Mesodermal cell (in vitro differentiated cells): ENCODE measurements at regions not wholly inside any gene's neighbourhood (a gene's known extent, or its start where the extent isn't known, plus 50 kb on each side); places are given as distances from the start of the nearest gene placed in this dataset.

Source experiments
- H3K27ac ChIP-seq: 2 replicates; pipeline ENCODE4 v1.7.0; 2013; ENCODE audit warnings: mild to moderate bottlenecking, low read depth, low read length, moderate library complexity; ENCODE audit not compliant: severe bottlenecking
- H3K36me3 ChIP-seq: 2 replicates; pipeline ENCODE4 v1.7.1; 2013; ENCODE audit warnings: mild to moderate bottlenecking, low read length, moderate library complexity; ENCODE audit not compliant: control insufficient read depth, insufficient read depth
- H3K4me1 ChIP-seq: one replicate; pipeline ENCODE4 v1.7.1; 2013; ENCODE audit warnings: mild to moderate bottlenecking, low read length; ENCODE audit not compliant: insufficient read depth, control insufficient read depth, poor library complexity, severe bottlenecking
- H3K4me3 ChIP-seq: 2 replicates; pipeline ENCODE4 v1.7.0; 2013; ENCODE audit warnings: low read length, control low read depth, mild to moderate bottlenecking; ENCODE audit not compliant: insufficient read depth, poor library complexity, severe bottlenecking; ENCODE audit errors: extremely low read depth
- H3K9me3 ChIP-seq: 2 replicates; pipeline ENCODE4 v1.7.1; 2013; ENCODE audit warnings: mild to moderate bottlenecking, low read length, moderate library complexity; ENCODE audit not compliant: control insufficient read depth
- WGBS, 2 experiments: methylation state at CpG; one replicate each; pipeline ENCODE4 v1.1.5; 2013; ENCODE audit warnings: missing lambda C conversion rate in 2 of 2; ENCODE audit not compliant: insufficient coverage in 2 of 2; 5-methylcytosine and 5-hydroxymethylcytosine counted together

DNA sequence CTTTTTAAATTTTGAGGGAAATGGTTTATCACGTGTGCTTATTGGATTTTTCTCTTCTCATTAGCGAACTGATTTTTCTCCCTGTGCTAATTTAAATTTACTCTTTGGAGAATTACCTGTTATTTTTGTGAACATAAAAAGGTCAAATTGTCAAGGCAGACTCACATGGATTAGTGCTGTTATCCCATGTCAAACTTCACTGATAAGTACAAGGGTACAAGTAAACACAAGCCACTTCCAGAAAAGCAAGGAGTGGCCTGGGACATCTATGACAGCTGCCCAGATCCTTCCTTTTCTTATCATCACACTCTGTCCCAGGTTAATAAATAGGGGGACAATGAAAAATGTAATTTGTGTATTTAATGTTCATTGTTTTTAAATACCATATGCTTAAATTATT, 901.2 kb downstream of the LTN1 start:
- no CpG with 5 or more reads among the region's 2 CpGs for WGBS, 2 experiments
- Histone ChIP-seq H3K9me3 (no peaks in the 10 kb centered on the region), H3K4me1 (peaks cover 8% of the 10 kb centered on the region), H3K27ac (no peak overlapping the region), H3K4me3 (no peak overlapping the region), H3K36me3 (no peaks in the 10 kb centered on the region)

DNA sequence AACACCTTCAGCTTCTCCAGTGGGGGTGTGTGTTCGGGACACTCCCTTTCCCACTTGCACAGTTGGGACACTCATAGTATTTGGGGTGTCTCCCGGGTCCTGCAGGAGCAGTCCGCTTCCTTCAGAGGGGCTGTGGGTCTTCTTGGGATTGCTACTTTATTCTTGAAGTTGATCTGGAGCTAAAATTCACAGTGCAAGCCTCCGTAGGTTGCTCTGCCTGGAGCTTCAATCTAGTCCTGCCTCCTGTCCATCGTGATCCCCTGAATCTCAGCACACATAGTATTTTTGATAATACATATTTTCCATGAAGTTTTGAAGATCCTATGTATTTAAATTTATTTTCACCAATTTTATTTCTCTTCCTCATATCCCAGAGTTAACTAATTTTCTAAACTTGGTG, 902.1 kb downstream of the LTN1 start:
- H3K9me3 ChIP-seq = no peaks in the 10 kb centered on the region
- no peak overlapping the region for H3K4me3 ChIP-seq
- 100% methylated on average over 1 of the region's 5 CpGs for WGBS, 2 experiments
- no peaks in the 10 kb centered on the region for H3K36me3 ChIP-seq
- H3K4me1 ChIP-seq = peaks cover 8% of the 10 kb centered on the region
- peak overlapping the region; percentile 67 for H3K27ac ChIP-seq

DNA sequence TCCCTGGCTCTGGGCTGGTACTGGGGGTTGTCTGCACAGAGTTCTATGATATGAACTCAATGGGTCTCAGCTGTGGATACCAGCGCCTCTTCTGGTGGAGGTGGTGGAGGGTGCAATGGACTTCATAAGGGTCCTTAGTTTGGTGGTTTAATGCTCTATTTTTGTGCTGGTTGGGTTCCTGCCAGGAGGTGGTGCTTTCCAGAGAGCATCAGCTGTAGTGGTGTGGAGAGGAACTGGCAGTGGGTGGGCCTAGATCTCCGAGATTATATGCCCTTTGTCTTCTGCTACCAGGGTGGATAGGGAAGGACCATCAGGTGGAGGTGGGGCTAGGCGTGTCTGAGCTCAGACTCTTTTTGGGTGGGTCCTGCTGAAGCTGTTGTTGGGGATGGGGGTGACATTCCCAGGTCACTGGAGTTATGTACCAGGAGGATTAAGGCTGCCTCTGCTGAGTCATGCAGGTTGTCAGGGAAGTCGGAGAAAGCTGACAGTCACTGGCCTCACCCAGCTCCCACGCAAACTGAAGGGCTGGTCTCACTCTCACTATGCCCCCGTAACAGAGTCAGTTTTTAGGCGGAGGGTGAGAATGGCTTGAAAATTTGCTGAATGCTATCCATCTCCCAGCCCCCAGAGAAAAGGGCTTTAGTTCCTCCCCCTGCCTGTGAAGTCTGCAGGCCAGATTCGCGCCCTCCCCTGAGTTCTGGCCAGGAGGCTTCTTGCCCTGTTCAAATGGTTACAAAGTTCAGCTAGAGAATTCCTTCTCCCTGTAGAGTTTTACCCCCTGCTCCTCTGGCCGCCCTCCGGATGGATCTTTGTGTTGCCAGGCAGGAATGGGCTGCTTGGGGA, 902.9 kb downstream of the LTN1 start:
- no peaks in the 10 kb centered on the region for H3K36me3 ChIP-seq
- H3K9me3 ChIP-seq = no peaks in the 10 kb centered on the region
- H3K4me1 ChIP-seq = peaks cover 8% of the 10 kb centered on the region
- peak overlapping the region; percentile 67 for H3K27ac ChIP-seq
- WGBS, 2 experiments = 70 to 74% methylated on average over 7 to 8 of the region's 11 CpGs
- H3K4me3 ChIP-seq = no peak overlapping the region

DNA sequence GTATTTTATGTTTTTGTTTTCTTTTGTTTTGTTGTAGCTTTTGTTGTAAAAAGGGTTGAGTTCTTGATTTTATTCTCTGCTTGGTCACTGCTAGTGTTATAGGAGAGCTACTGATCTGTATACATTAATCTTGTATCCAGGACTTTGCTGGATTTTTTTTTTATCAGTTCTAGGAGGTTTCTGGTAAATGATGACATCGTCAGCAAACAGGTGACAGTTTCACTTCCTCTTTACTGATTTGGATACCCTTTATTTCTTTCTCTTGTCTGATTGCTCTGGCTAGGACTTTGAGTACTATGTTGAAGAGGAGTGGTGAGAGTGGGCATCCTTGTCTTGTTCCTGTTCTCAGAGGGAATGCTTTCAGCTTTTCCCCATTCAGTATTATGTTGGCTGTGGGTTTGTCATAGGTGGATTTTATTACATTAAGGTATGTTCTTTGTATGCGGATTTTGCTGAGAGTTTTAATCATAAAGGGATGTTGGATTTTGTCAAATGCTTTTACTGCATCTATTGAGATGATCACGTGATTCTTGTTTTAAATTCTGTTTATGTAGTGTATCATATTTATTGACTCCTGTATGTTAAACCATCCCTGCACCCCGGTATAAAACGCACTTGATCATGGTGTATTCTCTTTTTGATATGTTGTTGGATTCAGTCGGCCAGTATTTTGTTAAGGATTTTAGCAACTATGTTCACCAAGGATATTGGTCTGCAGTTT, 905.7 kb downstream of the LTN1 start:
- Histone ChIP-seq H3K9me3 (no peaks in the 10 kb centered on the region), H3K27ac (no peak overlapping the region), H3K36me3 (no peaks in the 10 kb centered on the region), H3K4me1 (peaks cover 8% of the 10 kb centered on the region), H3K4me3 (no peak overlapping the region)
- WGBS, 2 experiments = 93 to 96% methylated on average over 4 of the region's 6 CpGs

DNA sequence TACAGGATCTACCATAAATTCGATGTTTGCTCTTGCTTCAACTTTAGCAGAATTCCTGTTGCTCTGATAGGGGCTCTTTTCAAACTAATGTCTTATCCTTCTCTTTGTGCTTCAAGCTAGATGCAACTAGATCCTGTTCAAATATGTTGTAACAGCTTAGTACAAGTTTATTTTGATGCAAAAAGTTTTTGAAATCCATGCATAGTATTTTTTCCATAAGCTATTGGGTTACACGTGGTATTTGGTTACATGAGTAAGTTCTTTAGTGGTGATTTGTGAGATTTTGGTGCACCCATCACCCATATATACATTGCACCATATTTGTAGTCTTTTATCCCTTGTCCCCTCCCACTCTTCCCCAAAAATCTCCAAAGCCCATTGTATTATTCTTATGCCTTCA, 907.7 kb downstream of the LTN1 start:
- no peak overlapping the region for H3K4me3 ChIP-seq
- no peak overlapping the region for H3K27ac ChIP-seq
- WGBS, 2 experiments = 64 to 92% methylated on average over 1 of the region's 2 CpGs
- H3K4me1 ChIP-seq = peaks cover 1% of the 10 kb centered on the region
- no peaks in the 10 kb centered on the region for H3K9me3 ChIP-seq
- no peaks in the 10 kb centered on the region for H3K36me3 ChIP-seq

DNA sequence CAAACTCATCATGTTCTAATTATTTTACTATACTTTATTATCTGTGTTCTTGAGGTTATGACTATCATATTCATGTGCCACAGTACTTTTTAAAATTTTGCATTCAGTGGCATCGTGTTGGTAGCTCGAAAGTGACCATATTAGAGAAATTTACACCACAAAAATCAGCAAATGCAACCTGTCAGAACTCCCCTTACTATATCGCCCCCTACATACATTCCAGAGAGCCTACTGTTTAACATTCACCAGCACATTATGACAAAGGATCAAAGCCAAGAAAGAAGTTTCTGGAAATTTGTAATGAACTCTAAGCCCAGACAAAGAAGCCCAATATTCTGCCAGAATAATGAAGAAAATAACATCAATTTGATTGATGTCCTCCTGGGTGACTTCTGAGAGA, 909.3 kb downstream of the LTN1 start:
- no peaks in the 10 kb centered on the region for H3K4me1 ChIP-seq
- no peak overlapping the region for H3K4me3 ChIP-seq
- H3K9me3 ChIP-seq = no peaks in the 10 kb centered on the region
- no peak overlapping the region for H3K27ac ChIP-seq
- no peaks in the 10 kb centered on the region for H3K36me3 ChIP-seq
- WGBS, 2 experiments = 80 to 100% methylated on average over 2 to 3 of the region's 3 CpGs

DNA sequence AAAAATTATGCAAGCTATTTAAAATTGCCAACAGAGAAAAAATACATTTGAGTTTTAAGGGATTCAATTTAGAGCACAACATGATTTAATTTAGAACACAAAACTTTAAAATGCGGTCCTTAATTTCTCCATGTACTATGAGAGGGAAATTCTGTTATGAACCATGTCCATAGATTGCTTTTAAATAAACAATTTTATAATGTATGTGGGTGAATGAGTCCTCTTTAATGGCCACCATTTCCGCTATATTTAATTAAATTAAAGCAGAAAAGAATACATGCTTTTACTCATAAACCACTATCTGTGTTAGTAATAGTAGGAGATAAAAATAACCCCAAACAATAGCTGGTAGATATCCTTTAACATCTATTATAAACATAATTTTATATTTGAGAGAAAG, 914.6 kb downstream of the LTN1 start:
- Histone ChIP-seq H3K9me3 (peaks cover under 1% of the 10 kb centered on the region), H3K4me3 (no peak overlapping the region), H3K4me1 (no peaks in the 10 kb centered on the region), H3K27ac (no peak overlapping the region), H3K36me3 (no peaks in the 10 kb centered on the region)
- WGBS, 2 experiments = no CpG with 5 or more reads among the region's 2 CpGs

DNA sequence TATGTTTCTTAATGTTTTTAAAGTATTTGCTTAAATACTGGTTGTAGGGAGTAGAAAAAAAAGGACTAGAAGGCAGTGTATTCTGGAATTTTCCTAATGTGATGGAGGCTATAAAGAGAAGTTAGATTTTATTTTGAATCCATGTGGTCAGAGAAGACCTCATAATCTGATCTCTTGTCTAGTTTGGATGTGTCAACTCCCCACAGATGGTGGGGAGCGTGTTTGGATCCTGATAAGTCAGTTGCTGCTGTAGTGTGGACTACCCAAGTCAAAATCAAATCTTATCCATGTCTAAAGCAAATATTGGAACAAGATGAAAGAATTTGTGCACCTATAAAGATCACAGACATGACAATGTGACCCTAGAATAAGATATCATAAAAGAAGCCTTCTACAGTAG, 918.0 kb downstream of the LTN1 start:
- H3K9me3 ChIP-seq = peaks cover 5% of the 10 kb centered on the region
- H3K27ac ChIP-seq = no peak overlapping the region
- H3K4me3 ChIP-seq = no peak overlapping the region
- WGBS, 2 experiments = no CpG with 5 or more reads among the region's 1 CpG
- no peaks in the 10 kb centered on the region for H3K4me1 ChIP-seq
- no peaks in the 10 kb centered on the region for H3K36me3 ChIP-seq

DNA sequence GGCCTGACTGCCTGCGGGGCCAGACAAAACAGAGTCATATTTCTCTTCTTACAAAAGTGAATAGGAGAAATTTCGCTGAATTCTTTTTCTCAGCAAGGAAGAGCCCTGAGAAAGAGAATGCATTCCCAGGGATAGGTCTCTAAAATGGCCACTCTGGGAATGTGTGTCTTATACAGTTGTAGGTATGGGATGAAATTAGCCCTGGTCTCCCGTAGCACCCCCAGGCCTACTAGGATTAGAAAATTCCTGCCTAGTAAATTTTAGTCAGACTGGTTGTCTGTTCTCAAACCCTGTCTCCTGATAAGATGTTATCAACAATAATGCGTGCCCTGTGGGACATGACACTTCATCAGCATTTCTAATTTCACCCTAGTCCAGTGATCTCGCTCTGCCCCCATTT, 920.1 kb downstream of the LTN1 start:
- H3K27ac ChIP-seq = no peak overlapping the region
- no peaks in the 10 kb centered on the region for H3K36me3 ChIP-seq
- peaks cover 5% of the 10 kb centered on the region for H3K9me3 ChIP-seq
- no peaks in the 10 kb centered on the region for H3K4me1 ChIP-seq
- no peak overlapping the region for H3K4me3 ChIP-seq
- 88 to 94% methylated on average over 4 of the region's 5 CpGs for WGBS, 2 experiments

DNA sequence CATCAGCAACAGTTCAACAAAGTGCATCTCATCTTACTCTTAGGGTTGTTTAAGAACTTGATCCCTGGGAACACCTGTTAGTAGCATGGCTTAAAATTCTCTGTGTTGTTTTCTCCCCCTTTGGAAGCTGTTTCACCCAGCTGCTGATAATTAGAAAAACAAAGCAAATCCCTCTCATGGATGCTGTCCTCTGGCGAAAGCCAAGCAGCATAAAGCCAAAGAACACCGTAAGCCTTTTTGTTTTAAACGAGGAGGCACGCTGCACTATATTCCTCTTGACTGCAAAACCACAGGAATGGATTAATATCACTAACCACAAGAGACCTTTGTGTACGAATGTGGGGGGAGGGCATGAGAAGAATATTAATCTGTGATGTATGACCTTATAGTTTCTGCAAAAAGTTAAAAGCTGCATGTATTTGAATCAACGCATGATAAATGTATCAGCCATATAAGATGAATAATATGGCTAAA, 923.2 kb downstream of the LTN1 start:
- H3K36me3 ChIP-seq = no peaks in the 10 kb centered on the region
- 33 to 60% methylated on average over 1 of the region's 6 CpGs for WGBS, 2 experiments
- no peak overlapping the region for H3K27ac ChIP-seq
- no peak overlapping the region for H3K4me3 ChIP-seq
- H3K4me1 ChIP-seq = no peaks in the 10 kb centered on the region
- H3K9me3 ChIP-seq = peaks cover 5% of the 10 kb centered on the region
